Epidermal melanocyte (primary cell): ENCODE measurements at regions not wholly inside any gene's neighbourhood (a gene's known extent, or its start where the extent isn't known, plus 50 kb on each side); places are given as distances from the start of the nearest gene placed in this dataset.
A peak's percentile ranks its signal among the peaks of the same experiment; 100 is the strongest.
"Not testable (repeated sequence)": the region's sequence is repeated elsewhere in the genome, so short reads cannot be mapped to it uniquely, and the experiment has no call there.

Source experiments
- DNase-seq: peaks from one replicate; pipeline ENCODE4 v3.0.0; 2011; ENCODE audit warnings: low spot score; ENCODE audit not compliant: insufficient read length

DNA sequence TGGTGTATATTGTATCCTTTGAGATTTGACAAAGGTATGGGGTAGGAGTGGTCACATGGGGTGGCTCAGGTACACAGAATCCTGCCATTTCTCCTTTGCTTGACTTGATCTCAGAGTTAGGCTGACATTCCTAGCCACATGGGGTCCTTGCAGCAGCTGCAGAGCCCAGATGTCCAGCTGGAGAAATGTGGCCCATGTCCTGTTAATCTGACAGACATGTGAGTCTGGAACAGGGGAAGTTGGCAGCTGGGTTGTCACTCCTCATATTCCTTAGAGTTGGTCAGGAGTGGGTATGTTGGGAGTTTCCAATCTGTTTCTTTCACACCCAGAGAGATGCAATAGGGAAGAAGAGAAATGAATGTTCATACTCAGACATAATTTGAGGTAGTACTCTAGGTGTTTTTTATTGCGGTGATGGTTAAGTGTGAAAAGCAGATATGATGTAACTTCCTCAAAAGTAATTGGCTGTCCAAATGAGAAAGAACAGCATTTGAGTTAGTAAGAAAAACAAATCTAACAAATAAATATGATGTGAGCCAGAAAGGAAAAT lies 402.6 kb upstream of the MEIS1 start:
- no peak for DNase-seq

DNA sequence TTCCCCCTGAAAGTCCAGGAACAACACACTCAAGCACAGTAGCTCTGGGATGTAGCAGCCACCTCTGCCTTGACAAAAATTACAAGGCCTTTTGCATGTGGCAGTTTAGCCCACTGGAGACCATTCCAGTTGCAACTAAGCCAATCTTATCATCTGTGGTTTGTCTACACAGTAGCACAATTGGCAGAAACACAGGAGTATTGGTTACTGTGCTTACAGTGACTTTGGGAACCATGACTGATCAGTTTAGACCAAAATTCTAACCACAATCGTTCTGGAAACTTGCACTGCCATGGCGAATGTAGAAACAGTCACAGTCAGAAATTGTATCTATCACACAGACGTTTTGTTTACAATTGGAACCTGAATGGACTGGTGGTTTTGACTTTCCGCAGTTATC lies 403.7 kb upstream of the MEIS1 start:
- no peak for DNase-seq

DNA sequence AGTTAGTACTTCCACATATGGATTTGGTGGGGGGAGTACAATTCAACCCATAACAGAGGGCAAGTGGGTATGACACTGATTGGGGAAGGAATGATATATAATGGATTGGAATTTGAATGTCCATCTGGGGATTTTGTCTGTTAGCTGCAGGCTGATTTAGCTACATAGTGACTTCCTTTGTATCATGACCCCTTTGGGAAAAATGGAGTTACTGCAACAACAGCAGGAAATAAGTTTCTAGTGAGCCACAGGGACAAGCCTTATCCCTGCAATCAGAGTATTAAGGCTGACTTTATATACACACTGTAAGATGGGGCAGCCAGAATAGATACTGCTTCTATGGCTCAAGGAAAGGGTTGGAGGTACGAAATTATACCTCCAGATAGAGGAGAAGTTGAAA lies 404.4 kb upstream of the MEIS1 start:
- peak; percentile 33 for DNase-seq

DNA sequence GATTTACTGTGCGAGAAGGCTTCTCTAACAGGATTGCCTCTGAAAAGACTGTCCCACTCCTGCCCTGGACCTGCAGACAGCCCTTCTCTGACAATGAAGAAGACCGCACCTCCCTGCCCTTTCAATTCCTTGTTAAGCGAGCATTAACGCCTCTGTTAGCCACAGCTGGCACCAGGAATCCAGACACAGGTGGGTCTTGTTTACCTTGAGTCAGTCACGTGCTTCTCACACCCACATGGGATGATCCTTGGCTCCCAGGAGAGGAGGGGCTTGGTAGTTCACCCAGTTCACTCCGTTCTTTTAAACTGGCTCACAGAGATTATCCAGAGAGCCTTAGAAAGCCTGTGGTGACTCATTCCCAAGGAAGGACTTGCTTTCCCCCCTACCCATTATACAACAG lies 410.5 kb upstream of the MEIS1 start:
- no peak for DNase-seq

DNA sequence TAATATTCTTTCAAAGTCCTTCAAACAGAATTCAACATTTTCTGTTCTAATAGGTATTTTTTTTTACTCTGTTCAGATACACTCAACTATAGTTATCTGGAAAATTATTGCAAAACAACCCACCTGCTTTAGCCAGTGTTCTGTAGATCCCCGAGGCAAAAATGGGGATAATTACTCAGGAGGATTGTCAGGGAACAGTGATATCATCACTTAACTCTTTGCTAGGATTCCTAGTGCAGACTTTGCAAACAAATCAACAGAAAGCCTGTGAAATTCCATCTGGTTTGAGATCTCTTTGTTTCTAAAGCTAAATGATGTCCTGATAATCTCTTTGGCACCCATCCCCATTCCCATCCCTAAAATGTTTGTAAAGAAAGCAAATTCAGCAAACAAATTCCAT lies 413.6 kb upstream of the MEIS1 start:
- no peak for DNase-seq

DNA sequence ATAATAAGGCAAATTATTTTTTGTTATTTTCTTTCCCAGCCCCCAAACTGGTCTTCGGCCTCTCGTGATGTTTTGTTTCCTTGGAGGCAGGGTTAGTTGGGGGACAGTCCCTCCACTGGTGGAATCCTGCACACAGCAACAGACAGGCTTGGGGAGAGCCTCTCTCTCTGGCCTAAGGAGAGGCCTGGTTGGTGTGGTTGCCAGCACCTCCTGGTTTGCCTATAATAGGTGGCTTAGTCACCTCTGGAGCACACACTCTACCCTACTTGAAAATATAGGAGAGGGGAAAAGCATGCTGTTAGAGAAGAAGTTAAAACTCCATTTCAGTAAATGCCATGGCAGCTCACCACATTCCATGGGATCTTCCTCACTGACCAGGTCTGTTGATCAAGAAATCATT lies 417.2 kb upstream of the MEIS1 start:
- DNase-seq: no peak

DNA sequence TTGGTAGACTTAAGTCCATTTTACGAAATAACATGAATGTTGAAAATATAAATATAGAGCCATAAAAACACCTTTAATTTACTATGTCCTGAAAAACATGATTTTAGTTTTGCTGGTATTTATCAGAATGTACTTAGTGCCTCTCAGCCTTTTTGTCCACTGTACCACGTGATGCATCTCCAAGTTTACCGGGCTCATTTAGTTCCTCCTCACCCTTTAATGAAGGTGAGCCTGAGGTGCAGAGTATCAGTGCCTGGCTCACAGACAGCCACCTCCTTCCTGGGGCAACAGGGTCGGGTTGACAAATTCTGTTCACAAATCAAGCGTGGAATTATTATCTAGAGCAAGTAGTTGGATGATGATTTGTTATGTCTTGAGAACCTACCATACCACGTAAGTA lies 420.5 kb upstream of the MEIS1 start:
- DNase-seq: no peak

DNA sequence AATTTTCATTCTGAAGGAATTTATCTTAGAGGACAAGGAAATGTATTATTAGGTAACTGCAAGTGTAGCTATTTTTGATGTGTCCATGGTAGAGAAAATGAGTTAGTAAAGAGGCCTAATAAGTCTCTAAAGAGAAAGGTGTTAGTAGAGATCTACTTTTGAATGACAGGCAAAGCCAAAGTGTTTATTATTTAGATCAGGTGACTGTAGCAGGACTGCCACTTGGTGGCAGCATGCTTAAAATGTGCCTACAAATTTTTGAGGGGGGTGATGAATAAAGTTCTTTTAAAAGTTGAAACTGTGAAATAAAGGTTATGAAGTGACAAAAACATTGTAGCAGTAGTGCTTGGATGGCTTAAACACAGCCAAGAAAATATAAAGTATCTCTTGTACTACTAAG lies 421.5 kb upstream of the MEIS1 start:
- no peak for DNase-seq

DNA sequence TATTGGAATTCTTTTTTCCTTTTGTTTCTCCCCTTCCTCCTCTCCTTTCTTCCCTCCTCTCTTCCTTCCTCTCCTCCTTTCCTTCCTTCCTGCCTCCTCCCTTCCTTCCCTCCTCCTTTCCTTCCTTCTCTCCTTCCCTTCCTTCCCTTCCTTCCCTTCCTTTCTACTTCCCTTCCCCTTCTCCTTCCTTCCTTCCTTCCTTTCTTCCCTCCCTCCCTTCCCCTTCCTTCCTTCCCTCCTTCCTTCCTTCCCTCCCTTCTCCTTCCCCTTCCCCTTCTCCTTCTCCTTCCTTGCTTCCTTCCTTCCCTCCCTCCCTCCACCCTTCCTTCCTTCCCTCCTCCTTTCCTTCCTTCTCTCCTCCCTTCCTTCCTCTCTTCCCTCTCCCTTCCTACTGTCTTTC lies 431.0 kb upstream of the MEIS1 start:
- DNase-seq: no peak

DNA sequence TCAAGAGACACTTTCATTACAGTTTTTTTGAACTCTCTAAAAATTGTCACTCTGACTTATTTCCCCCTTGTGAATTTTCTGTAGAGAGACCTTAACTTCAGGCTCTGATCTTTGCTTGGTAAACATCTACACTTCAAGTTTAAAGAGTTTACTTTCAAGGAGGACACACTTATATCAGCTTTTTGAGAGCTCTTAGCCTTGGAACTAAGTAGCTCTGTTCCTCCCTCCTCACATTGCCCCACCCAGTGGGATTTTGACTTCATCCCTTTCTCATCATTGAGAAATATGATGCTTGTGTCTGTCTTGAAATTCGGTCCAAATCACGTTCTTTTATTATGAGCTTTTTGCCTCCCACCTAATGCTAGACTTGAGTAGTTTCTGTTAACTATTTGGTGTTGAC lies 433.4 kb upstream of the MEIS1 start:
- DNase-seq: no peak

DNA sequence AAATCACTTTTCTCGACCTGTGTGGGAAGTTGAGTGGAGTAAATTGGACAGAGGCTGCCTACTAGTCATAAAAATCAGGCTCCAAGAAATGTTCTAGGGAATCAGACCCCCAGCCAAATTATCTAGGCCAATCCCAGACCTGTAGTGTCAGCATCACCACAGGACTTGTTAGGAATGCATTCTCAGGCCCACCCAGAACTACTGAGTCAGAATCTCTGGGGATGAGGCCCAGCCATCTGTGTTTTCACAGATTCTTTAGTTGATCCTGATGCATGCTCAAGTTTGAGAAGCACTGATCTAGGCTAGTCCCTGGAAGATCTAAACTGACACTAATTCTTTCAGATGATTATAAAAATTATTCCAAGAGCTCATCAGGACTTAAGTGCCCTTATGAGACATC lies 434.0 kb upstream of the MEIS1 start:
- no peak for DNase-seq

DNA sequence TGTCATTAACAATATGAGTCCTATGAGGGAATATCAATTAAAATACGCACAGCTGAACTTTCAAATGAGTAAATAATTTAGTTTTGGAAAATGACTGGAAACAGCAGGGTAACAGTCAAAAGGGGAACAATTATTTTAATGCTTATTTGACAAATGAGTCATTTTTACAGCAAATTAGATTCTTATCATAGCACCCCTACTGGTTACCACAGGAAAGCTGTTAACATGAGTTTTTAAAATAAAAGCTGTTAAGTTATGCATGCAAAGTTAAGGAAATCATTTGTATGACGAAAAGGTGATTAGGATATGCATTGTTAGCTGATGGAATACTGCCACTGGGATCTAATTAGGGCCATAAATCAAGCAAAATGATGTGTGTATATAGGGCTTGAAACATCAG lies 435.1 kb upstream of the MEIS1 start:
- no peak for DNase-seq

DNA sequence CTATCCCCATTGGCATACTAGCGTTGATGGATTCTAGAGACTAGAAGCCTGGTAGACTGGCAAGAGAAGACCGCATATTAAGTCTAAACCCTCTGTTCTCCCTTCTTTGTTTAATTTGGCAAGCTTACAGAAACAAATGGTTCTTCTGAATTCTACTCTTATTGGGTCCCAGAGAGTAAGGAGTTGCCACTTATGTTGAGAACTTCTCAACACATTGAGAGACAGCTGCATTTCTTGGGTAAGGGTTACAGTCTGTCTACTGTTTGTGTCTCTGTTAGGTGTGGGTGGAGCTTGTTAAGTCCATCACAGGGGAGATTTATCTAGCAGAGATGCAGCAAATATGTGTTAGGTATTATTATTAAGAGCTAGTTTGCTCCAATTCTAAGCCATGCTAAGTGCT lies 435.8 kb upstream of the MEIS1 start:
- DNase-seq: no peak

DNA sequence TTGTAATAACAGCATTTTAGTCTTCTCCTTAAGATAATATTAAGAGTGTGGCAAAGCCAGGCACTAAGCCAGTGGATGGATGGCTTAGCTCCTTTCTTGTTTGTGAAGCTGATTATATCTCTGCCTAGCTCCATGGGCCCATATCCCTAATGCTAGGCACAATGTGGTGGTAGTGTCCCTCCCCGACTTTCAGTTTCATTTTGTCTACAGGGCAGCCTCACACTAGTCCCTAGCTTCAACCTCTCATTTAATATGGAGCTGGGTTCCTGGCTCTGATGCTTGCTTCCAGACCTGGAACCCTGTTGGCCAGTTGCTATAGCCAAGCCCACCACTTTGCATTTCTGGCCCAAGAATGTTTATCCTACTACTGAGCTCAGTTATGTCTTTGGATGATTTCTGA lies 437.0 kb upstream of the MEIS1 start:
- DNase-seq: no peak

DNA sequence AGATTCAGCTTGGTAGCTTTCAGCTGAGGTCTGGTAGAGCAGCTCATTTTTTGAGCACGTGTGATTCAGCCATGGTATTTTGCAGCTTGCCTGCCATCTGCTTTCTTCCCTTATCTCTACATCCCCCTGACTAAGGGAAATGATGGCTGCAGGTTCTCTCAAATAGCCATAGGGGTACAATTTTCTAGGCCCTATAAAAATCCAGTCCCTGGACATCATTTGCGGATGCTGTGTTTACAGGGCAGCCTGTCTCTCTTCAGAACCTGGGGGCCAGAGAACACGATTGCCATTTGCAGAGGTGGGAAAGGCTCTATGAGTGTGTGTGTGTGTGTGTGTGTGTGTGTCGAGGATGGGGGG lies 442.7 kb upstream of the MEIS1 start:
- no peak for DNase-seq

DNA sequence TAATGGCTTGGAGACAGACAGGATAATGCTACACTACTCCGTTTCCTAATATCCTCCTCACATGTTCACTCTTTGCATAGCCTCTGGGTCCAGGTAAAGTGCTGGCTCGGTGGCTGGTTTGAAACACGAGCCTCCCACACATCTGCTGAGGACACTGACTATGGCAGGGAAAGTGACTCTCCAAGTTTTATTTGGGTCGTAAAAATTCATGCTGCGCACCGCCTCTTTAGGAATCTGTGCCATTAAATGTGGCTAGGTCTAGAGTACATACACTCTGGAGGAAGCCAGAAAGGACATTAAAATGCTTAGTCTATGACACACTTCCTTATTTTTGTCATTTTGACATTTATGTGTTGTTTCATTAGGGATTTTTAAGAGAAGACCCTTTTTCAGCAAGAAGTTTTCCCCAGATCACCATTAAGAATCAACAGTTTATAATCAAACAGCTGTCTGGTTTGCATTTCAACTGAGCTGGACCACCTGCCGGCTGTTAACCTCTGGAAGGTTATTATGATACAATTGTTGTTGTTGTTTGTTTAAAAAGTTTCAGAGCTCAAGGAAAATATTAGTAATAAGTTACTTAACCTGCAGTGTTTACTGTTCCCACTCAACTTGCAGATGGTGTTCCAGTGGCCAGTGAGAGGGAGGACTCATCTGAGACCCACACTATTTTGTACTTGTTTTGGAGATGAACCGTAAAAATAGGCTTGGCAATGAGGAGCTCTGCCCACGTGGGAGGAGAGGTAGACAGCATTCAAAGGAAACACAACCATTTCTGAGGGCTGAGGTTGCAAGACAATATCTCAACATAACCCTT lies 443.3 kb upstream of the MEIS1 start:
- no peak for DNase-seq

DNA sequence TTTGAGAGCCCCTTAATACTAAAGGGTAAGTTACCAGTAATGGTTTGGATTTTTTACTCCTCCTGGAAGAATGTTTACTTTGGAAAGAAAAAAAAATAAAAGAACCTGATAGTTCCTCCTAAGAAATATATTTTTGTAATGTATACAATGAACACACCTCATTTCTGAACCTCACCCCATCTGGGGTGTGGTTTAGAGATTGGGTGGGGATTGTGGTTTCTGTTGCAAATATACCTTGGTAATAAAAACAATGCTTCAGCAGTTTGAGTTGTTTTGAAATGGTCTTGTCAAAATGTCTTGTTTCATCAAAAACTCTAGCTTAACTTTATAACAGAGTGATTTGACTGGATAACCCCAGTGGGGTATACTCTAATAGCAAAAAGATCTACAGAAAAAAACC lies 448.9 kb upstream of the MEIS1 start:
- DNase-seq: no peak

DNA sequence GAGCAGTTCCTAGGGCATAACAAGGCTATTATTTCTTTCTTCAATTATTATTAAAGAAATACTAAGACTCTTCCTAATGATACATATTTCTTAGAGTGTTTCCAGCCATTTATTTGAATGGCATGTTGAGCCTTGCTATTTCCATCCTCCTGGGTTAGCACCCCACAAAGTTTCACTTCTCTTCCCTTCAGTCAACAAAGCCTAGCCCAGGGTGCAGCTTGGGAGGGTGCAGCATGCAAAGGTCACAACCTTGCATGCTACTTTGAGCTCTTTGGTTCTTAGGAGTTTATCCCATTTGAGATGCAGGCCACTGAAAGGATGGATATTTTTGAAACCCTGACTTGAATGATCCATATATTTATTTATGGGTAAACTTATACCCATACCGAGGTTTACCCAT lies 454.4 kb upstream of the MEIS1 start:
- DNase-seq: no peak

DNA sequence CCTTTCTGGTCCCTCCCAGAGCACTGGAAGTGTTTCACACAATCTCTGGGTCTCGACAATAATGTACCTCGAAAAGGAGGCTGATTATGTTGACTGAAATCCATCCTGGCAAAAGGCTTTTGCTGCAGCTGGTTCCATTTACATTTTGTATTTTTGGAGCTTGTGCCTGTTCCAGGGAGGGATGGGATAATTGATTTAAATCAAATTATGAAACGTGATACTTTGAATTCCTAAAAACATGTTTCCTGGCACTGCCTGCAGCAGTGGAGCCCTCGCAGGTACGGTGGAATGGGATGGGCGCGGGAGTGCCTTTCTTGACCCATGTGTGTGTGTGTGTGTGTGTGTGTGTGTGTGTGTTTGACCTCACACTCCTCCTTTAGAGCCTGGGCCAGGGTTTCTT lies 455.5 kb upstream of the MEIS1 start:
- DNase-seq: no peak

DNA sequence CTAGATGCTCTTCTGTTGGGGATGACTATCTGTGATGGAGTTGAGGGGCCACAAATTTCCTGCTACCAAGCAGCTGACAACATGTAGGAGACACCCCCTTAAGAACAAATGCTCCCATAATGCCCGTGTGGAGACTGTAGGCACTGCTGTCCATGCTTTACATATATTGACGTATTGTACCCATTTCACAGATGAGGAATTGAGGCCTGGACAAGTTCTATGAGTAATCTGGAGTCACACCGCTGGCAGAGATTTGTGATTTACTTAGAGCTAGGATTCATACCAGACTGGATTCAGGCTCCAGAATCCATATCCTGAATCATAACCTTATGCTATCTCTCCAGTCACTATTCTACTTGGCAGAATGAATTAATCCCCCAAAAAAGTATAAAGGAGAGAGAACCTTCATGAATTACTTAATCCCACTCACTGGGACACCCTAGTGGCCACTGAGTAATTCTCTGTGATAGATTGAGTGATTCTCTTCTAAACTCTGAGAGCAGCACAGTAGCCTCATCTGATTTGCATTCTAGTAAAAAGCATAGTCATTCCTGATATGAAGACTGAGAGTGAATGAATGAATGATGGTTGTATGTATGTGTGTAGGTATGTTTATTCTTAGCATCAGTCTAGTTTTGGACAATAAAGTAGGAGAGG lies 460.7 kb upstream of the MEIS1 start:
- DNase-seq: no peak

DNA sequence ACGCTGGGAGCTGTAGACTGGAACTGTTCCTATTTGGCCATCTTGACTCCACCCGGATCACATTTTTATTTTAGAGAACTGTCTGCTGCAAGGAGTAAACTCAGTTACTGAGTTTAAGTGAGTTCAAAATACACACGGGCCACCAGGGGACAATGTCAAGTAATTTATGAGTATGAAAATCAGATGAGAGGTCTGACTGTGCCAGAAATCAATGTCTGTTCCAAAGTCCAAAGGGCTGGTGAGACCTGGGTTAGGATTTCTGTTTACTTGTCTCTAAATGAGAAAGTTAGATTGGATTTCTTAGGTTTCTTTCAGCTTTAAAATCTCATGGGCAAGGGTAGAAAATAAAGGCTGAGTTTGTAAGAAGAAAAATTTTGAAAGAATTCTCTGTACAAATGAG lies 465.8 kb upstream of the MEIS1 start:
- DNase-seq: no peak

DNA sequence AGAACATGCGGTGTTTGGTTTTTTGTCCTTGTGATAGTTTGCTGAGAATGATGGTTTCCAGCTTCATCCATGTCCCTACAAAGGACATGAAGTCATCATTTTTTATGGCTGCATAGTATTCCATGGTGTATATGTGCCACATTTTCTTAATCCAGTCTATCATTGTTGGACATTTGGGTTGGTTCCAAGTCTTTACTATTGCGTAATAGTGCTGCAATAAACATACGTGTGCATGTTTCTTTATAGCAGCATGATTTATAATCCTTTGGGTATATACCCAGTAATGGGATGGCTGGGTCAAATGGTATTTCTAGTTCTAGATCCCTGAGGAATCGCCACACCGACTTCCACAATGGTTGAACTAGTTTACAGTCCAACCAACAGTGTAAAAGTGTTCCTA lies 471.6 kb upstream of the MEIS1 start:
- DNase-seq: not testable (repeated sequence)

DNA sequence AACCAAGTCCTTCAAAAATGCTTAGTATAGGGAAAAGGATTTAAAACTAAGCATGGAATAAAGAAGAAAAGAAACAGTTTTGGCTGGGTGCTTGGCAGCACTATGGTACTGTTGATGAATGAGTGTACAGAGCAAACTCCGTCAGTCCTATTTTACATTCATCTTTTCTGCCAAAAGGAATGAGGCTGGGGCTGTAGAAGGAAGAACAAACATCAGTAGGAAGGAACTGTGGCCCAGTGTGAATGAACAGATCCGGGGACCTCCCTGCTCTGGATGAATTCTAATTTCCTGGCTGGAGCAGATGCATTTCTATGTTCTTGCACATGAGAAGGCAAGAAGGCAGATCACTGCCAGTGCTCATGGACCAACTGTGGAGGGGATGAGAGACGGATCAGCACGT lies 474.0 kb upstream of the MEIS1 start:
- no peak for DNase-seq
